CD14-positive monocyte (primary cell): ENCODE measurements at regions not wholly inside any gene's neighbourhood (a gene's known extent, or its start where the extent isn't known, plus 50 kb on each side); places are given as distances from the start of the nearest gene placed in this dataset.

Experiments used
- DNase-seq, 3 donors: peaks; one replicate each; pipeline ENCODE4 v3.0.0-alpha.2; 2011 to 2022
- H2AFZ ChIP-seq: 2 replicates; pipeline ENCODE4 v1.6.0; 2012; ENCODE audit warnings: mild to moderate bottlenecking, low read depth, low read length, inconsistent platforms; ENCODE audit not compliant: insufficient read depth, poor library complexity, severe bottlenecking
- H3K27ac ChIP-seq, 2 donors: 1 replicate in 1 of 2; 2 replicates in 1 of 2; pipeline ENCODE4 v1.5.1; 2012 to 2013; ENCODE audit warnings: low read length in 2 of 2, control low read depth in 1 of 2, inconsistent platforms in 1 of 2, low read depth in 1 of 2, mild to moderate bottlenecking in 1 of 2
- H3K27me3 ChIP-seq, 2 donors: one replicate each; pipeline versions ENCODE4 v1.6.0 to v1.6.1; 2011 to 2013; ENCODE audit warnings: low read length in 2 of 2; ENCODE audit not compliant: control insufficient read depth in 2 of 2, insufficient read depth in 2 of 2
- H3K36me3 ChIP-seq, 2 donors: replicated peaks in 1 of 2; 1 replicate in 1 of 2; 2 replicates in 1 of 2; pipeline versions ENCODE4 v1.5.1 to v1.6.1; 2012 to 2013; ENCODE audit warnings: low read length in 2 of 2, control low read depth in 1 of 2, inconsistent platforms in 1 of 2, mild to moderate bottlenecking in 1 of 2; ENCODE audit not compliant: insufficient read depth in 2 of 2, control insufficient read depth in 1 of 2
- H3K4me1 ChIP-seq, 2 donors: 1 replicate in 1 of 2; 2 replicates in 1 of 2; pipeline versions ENCODE4 v1.5.1 to v1.6.1; 2012 to 2013; ENCODE audit warnings: low read length in 2 of 2, control low read depth in 1 of 2, inconsistent platforms in 1 of 2, mild to moderate bottlenecking in 1 of 2, moderate library complexity in 1 of 2; ENCODE audit not compliant: insufficient read depth in 2 of 2, control insufficient read depth in 1 of 2
- H3K4me2 ChIP-seq: replicated peaks from 2 replicates; pipeline ENCODE3; 2012; ENCODE audit warnings: low read length, moderate library complexity, mild to moderate bottlenecking; ENCODE audit not compliant: poor library complexity, severe bottlenecking; ENCODE audit errors: extremely low read depth
- H3K4me3 ChIP-seq, 3 experiments: fragments of 200-600 bp in 1 of 3; sonication (generic) in 1 of 3; replicated peaks in 1 of 3; 1 replicate in 2 of 3; 2 replicates in 1 of 3; pipeline ENCODE4 v1.5.1; 2011 to 2013; ENCODE audit warnings: low read length in 3 of 3, mild to moderate bottlenecking in 3 of 3, control low read depth in 2 of 3, low read depth in 2 of 3, inconsistent platforms in 1 of 3, moderate library complexity in 1 of 3
- H3K79me2 ChIP-seq: 2 replicates; pipeline ENCODE4 v1.6.0; 2012; ENCODE audit warnings: mild to moderate bottlenecking, control low read depth, inconsistent platforms, low read length, moderate library complexity; ENCODE audit not compliant: insufficient read depth
- H3K9ac ChIP-seq: 2 replicates; pipeline ENCODE4 v1.6.0; 2017; ENCODE audit warnings: low read length, mild to moderate bottlenecking; ENCODE audit not compliant: insufficient read depth, poor library complexity, severe bottlenecking
- H3K9me3 ChIP-seq, 2 donors: replicated peaks in 1 of 2; 1 replicate in 1 of 2; 2 replicates in 1 of 2; pipeline versions ENCODE4 v1.5.1 to v1.6.1; 2012 to 2013; ENCODE audit warnings: low read length in 2 of 2, control low read depth in 1 of 2; ENCODE audit not compliant: control insufficient read depth in 1 of 2, insufficient read depth in 1 of 2
- H4K20me1 ChIP-seq: 2 replicates; pipeline ENCODE4 v1.6.0; 2012; ENCODE audit warnings: mild to moderate bottlenecking, low read length, control low read depth, moderate library complexity; ENCODE audit not compliant: insufficient read depth
- H3K27ac Mint-ChIP-seq, 7 donors: one replicate each; pipeline ENCODE4 v1.8.0; 2020; ENCODE audit warnings: mild to moderate bottlenecking in 7 of 7, mixed read lengths in 7 of 7, moderate library complexity in 6 of 7, inconsistent platforms in 2 of 7
- H3K27me3 Mint-ChIP-seq, 3 donors: one replicate each; pipeline ENCODE4 v1.8.0; 2021 to 2022; ENCODE audit warnings: low read depth in 3 of 3, mild to moderate bottlenecking in 3 of 3, mixed read lengths in 3 of 3, moderate library complexity in 3 of 3, inconsistent platforms in 1 of 3
- H3K36me3 Mint-ChIP-seq, 2 donors: one replicate each; pipeline ENCODE4 v1.8.0; 2020; ENCODE audit warnings: mixed read lengths in 2 of 2, inconsistent platforms in 1 of 2, mild to moderate bottlenecking in 1 of 2
- H3K4me1 Mint-ChIP-seq: one replicate; pipeline ENCODE4 v1.8.0; 2020; ENCODE audit warnings: mild to moderate bottlenecking, mixed read lengths
- H3K4me3 Mint-ChIP-seq, 2 donors: one replicate each; pipeline ENCODE4 v1.8.0; 2020; ENCODE audit warnings: mild to moderate bottlenecking in 2 of 2, mixed read lengths in 2 of 2, moderate library complexity in 1 of 2
- H3K9me3 Mint-ChIP-seq, 7 donors: one replicate each; pipeline ENCODE4 v1.8.0; 2020 to 2022; ENCODE audit warnings: mixed read lengths in 7 of 7, mild to moderate bottlenecking in 6 of 7, moderate library complexity in 6 of 7, inconsistent platforms in 2 of 7
- WGBS: methylation state at CpG from one replicate; pipeline ENCODE4 v1.1.5; 2013; ENCODE audit warnings: missing lambda C conversion rate; ENCODE audit not compliant: insufficient coverage; 5-methylcytosine and 5-hydroxymethylcytosine counted together
- intact Hi-C, 2 donors: fragments of 100-400 bp; cut with micrococcal nuclease; formaldehyde crosslinking; loops; one replicate each; pipeline versions ENCODE4 v1.15.0 to v1.15.1; 2023
- TF ChIP-seq, protein P1 (sequence below): fragments of 200-600 bp; IDR thresholded peaks from one replicate; pipeline ENCODE4 v1.8.0; 2022; ENCODE audit warnings: antibody characterized with exemption, mild to moderate bottlenecking

DNA sequence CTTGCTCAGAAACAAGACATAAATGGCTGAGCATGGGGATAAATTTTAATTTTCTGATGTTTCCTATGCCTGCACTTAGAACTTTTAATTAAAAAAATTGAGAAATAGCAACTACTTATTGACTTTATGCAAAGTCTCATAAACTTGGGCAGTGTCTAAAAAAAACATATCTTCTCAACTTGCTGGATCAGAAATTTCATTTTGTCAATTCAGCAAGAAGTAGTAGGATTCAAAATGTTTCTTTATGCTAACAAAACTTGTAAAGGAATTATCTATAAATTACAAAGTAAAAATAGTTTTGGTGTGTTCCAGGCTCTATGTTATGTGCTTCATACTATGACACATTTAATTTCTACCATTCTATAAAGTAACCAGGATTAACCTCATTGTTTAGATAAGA is 562.2 kb upstream of the IMPG1 start:
- H2AFZ ChIP-seq: no peak overlapping the region
- H3K4me2 ChIP-seq: no peak overlapping the region
- H3K79me2 ChIP-seq: no peaks in the 10 kb centered on the region
- intact Hi-C loops: no loop called here
- Mint-ChIP-seq H3K4me3 (no peak overlapping the region), H3K27ac (no peak overlapping the region), H3K36me3 (no peaks in the 10 kb centered on the region), H3K9me3 (peaks cover 0 to 14% (median 8%) of the 10 kb centered on the region in 7 donors), H3K4me1 (no peaks in the 10 kb centered on the region), H3K27me3 (no peaks in the 10 kb centered on the region)
- no peaks in the 10 kb centered on the region for H3K36me3 ChIP-seq
- H3K27ac ChIP-seq: no peak overlapping the region
- H3K27me3 ChIP-seq: no peaks in the 10 kb centered on the region
- H3K4me3 ChIP-seq: no peak overlapping the region
- peaks cover 7 to 15% of the 10 kb centered on the region in 2 donors for H3K9me3 ChIP-seq
- TF ChIP-seq, protein P1, sequence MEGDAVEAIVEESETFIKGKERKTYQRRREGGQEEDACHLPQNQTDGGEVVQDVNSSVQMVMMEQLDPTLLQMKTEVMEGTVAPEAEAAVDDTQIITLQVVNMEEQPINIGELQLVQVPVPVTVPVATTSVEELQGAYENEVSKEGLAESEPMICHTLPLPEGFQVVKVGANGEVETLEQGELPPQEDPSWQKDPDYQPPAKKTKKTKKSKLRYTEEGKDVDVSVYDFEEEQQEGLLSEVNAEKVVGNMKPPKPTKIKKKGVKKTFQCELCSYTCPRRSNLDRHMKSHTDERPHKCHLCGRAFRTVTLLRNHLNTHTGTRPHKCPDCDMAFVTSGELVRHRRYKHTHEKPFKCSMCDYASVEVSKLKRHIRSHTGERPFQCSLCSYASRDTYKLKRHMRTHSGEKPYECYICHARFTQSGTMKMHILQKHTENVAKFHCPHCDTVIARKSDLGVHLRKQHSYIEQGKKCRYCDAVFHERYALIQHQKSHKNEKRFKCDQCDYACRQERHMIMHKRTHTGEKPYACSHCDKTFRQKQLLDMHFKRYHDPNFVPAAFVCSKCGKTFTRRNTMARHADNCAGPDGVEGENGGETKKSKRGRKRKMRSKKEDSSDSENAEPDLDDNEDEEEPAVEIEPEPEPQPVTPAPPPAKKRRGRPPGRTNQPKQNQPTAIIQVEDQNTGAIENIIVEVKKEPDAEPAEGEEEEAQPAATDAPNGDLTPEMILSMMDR: no peak
- no peaks in the 10 kb centered on the region for H3K4me1 ChIP-seq
- H3K9ac ChIP-seq: no peak overlapping the region
- DNase-seq: no peak
- H4K20me1 ChIP-seq: no peaks in the 10 kb centered on the region

- DNase-seq: no peak
- Histone ChIP-seq H3K4me3 (no peak overlapping the region), H3K9me3 (peaks cover 18 to 29% of the 10 kb centered on the region in 2 donors), H2AFZ (no peak overlapping the region), H4K20me1 (no peaks in the 10 kb centered on the region), H3K27me3 (no peaks in the 10 kb centered on the region), H3K27ac (no peak overlapping the region), H3K9ac (no peak overlapping the region), H3K79me2 (no peaks in the 10 kb centered on the region), H3K4me1 (no peaks in the 10 kb centered on the region), H3K4me2 (no peak overlapping the region), H3K36me3 (no peaks in the 10 kb centered on the region)
- Mint-ChIP-seq H3K4me3 (no peak overlapping the region), H3K27ac (no peak overlapping the region), H3K27me3 (no peaks in the 10 kb centered on the region), H3K4me1 (no peaks in the 10 kb centered on the region), H3K9me3 (peaks cover 3 to 21% (median 12%) of the 10 kb centered on the region in 7 donors), H3K36me3 (no peaks in the 10 kb centered on the region)
- TF ChIP-seq, protein P1: no peak
- 69% methylated on average over 3 of the region's 5 CpGs for WGBS
- intact Hi-C loops: no loop called here
These were observed 560.8 kb upstream of the IMPG1 start for GRCh38 chr6:76633259-76633658.
